GM19023 (cell line): ENCODE measurements at regions not wholly inside any gene's neighbourhood (a gene's known extent, or its start where the extent isn't known, plus 50 kb on each side); places are given as distances from the start of the nearest gene placed in this dataset.
"Not testable (repeated sequence)": the region's sequence is repeated elsewhere in the genome, so short reads cannot be mapped to it uniquely, and the experiment has no call there.

Experiments used
- ATAC-seq: cut with Tn5 transposase; IDR thresholded peaks from one replicate; pipeline ENCODE4 v1.9.1; 2021; ENCODE audit warnings: mild to moderate bottlenecking, moderate library complexity; ENCODE audit not compliant: unreplicated experiment

DNA sequence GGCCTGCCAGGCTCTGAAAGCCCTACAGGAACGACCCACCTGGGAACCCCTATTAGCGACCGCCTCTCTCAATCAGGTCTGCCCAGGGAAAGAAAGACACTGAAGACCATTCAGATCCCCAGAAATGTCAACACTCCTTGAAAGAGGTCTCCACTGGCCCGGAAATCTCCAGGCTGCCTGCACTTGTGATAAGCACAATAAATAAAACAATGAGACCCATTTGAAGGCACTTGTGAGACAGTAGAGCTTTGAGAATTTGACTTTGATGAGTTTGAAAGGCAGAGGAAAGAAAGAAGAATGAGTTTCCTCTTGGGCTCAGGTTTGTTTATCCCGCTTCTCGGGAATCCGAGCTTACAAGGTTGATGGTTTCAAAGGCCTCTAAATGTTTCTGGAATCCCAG lies 416.3 kb downstream of the BUD13 start:
- no peak for ATAC-seq

DNA sequence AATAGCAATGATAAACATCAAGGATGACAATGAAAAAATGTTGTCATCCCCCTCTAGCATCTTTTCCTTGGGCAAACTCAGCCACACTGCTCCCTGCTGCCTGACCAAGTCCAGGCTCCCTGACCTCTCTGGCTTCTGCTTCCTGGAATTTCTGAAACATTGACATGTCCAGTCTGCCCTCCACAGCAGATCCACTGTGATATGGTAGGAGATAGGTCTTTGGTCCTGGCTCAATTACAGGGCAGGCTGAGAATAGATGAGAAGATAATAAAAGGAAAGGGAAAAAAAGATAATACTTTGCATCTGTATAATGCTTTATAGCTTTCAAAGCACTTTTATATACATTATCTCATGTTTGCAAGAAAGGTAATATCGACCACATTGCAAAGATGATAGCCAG lies 417.7 kb downstream of the BUD13 start:
- ATAC-seq: no peak

DNA sequence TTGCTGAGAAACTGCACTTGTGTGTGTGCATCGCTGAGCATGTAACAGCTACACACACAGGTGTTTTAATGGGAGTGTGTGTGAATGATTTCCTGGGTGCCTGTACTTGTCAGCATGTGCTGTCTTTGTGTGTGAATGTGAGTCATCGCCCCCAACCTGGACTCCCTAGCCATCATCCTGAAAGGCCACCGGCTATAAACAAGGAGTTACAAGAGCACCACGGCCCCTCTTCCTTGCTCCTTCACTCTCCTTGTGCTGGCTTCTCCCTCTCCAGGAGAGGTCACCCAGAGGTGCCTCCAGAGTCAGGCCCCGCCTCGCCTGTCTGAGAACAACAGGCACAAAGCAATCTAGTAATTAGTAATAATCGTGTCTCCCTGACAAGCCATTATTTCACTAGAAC lies 419.2 kb downstream of the BUD13 start:
- ATAC-seq: no peak

DNA sequence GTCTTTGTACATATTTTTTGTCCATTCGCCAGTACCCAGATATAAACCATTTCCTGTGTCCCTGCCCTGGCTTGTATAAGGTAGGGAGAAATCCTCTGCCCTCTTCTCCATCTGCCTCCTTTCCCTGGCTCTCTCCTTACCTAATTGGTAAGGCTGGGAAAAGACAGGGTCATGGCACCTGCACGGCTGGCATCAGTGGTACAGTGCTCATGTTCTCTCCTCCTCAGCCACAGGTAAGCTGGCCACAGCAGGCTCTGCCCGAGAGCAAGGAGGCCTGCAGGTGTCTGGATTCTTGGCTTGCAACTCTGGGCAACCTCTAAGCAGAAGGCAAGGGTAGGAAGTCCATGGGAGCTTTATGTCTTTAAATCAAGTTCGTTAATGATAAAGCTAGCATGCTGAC lies 419.9 kb downstream of the BUD13 start:
- no peak for ATAC-seq

DNA sequence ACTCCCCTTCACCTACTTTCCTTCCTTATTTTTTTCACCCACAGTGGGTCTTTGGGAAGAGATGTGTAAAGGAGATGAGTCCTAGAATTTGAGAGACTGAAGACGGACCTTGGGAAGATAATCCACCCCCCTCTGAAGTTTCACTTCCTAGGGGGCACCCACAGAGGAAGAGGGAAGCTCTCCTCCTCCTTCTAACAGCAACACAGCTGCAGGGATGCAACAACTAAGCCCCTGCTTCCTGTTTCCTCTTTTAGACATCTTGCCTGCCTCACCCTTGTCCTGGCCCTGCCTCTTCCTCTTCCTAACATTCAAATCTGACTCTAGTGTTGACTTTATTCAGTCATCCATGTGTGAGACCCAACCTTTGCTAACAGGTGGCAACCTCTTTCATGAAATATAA lies 424.6 kb downstream of the BUD13 start:
- no peak for ATAC-seq

DNA sequence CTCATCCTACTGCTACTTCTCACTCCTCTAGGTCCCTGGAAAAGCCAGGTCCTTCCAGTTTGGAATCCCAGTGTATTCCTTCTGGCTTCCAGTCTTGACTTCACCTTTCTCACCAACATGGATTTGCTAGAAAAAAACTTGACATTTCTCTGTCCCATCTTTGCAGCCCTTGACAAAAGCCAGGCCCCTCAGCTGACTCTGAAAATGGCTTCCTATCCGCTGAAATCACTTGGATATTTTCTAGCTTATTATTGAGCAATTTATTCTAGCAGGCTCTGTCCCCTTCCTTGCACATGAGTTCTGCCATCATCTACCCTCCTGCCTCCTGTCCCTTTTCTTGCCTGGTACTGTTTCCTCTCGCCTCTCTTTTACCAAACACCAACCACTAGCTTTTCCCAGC lies 427.2 kb downstream of the BUD13 start:
- no peak for ATAC-seq

DNA sequence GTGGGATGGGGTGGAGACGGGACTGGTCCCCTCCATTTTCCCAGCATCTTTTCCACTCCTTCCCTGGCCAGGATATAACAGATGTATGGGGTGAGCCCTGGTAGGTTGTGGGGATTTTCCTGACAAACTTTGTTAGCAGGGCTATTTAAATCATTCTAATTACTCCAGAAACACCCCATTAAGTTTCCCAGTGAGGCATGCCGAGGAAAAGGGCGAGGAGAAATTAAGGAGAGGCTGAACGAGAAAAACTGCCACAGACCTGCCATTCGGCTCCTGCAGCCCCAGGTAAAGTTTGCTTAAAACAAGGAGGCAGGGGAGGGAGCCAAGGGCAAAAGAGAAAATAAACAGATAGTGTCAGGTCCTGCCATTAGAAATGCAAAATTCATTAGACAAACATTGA lies 428.2 kb downstream of the BUD13 start:
- ATAC-seq: no peak

DNA sequence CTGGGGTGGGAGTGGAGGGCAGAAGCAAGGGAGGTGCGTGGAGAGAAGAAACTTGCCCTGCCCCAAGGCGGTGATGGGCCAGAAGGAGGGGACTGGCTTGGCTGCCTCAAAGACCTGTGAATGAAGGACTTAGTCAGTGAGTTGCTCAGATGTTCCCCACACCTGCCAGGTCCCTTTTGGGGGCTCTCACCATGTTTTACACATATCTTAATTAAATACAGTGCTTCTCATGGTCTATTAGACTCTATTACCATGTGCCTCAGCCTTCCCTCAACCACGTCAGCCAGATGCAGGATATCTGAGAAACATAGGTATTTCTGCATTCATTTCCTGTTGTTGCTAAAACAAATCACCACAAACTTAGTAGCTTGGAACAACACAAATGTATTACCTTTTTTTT lies 429.5 kb downstream of the BUD13 start:
- ATAC-seq: no peak

DNA sequence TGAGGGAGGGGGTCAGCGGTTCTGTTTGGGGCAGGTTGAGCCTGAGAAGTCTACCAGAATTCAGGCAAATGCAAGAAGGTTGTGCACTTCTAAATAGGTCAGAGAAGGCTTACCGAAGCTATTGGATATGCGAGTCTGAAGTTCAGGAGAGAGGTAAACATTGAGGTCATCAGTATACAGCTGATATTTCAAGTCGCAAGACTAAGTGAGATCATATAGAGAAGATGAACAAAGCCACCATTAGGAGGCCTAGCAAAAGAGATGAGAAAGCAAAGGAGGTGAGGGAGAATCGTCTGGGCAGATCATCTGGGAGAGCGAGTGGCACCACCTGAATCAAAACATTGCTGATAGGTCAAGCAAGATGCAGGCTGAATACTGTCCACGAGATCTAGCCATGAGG lies 430.6 kb downstream of the BUD13 start:
- ATAC-seq: no peak

DNA sequence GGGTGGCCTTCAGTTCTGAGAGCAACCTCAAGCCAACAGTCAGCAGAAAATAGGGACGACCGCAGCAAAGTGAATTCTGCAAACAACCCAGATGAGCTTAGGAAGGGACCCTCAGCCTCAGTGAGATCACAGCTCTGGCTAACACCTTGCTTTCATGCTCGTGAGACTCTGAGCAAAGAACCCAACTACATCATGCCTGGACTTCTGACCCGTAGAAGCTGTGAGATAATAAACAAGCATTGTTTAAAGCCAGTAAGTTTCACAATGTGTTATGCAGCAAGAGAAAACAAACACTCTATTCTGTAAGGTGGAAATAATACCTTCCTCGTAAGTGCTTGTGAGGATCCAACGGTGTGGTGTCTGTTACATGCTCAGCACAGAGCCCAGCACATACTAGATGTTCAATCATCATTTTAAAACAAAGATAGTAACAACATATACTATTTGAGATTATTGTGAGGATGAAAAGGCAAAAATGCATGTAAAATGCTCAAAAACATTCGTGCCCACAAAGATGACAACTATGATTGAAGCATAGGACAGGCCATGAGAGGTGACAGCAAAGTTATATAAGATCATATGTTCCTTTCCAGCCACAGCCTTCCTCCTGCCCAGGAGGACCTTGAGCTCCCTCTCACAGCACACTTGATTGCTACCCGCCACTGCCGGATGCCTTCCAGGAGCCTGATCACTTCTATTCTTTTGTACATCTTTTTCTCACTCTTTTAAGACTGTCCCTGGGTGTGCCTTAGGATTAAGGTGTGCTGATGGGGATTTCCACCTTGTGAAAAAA lies 433.3 kb downstream of the BUD13 start:
- ATAC-seq: no peak

DNA sequence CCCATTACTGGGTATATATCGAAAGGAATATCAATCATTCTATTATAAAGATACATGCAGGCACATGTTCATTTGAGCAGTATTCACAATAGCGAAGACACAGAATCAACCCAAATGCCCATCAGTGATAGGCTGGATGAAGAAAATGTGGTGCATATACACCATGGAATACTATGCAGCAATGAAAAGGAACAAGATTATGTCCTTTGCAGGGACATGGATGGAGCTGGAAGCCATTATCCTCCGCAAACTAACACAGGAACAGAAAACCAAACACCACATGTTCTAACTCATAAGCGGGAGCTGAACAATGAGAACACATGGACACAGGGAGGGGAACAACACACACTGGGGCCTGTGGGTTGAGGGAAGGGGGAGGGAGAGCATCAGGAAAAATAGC lies 434.3 kb downstream of the BUD13 start:
- ATAC-seq: not testable (repeated sequence)

DNA sequence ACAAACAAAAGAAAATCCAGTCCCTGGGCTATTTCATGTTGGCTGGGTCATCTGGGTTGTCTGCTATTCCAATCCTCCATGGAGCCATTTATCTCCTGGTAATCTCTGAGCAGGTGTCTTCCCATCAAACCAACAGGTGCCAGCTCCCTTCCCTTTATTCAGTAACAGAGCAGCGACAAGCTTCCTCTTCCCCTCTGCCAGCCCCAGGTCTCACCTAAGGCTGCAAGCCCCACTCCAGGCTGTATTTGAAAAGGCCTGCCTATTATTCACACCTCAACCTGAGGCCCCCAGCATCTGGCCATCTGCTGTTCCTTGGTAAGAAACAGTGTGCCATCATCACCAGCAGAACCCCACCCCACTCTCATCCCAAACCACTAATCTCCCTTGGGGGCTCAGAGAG lies 436.2 kb downstream of the BUD13 start:
- no peak for ATAC-seq

DNA sequence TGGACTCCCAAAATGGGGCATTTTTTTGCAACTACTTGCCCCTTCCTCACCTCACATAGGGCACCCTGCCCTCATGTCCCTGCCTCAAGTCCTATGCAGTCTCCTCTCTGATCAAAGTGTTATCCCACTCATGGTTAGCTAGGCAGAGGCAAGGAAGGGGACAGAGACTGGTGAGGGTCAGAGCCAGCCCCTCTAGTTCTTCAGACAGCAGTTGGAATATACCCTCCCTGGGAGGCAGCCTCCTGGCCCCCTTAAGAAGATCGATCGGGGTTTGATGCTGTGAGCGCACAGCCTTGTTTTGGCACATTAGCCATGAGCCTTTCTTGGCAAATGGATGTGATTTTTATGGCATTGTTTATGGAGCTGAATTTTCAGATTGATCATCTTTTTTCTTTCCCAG lies 436.9 kb downstream of the BUD13 start:
- no peak for ATAC-seq

DNA sequence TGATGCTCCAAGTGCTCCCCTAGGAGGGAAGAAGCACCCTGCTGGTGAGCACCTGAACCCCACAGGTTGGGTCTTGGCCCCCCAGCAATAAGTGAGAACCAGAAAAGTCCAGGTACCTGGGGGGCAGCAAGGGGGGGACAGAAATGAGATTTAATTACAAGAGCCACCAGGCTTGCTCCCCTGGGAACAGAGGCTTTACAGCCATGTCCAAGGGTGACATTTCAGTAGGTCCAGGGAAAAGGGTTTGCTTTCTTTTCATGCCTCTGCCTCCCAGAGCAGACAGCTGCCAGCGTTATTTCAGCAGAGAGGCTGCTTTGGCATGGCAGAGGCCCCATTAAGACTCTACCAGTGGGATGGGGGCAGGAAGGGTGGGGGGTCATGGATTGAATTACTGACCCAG lies 437.7 kb downstream of the BUD13 start:
- no peak for ATAC-seq

DNA sequence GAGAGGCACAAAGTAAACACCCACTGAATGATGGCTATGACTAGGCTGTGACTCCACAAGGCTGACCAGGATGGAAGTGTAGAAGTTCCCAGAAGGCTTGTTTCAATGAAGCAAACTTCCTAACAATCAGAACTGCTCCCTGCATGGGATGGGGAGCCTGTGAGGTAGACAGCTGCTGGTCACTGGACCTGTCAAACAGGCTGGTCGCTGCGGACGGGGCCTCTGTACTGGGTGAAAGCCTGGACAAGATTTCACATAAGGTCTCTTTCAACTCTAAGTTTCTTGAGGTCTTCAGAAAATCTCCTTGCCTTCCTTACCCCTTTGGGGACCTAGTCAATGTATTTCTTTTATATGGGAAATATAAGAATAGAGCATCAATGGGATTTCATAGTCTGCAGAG lies 438.2 kb downstream of the BUD13 start:
- ATAC-seq: no peak

DNA sequence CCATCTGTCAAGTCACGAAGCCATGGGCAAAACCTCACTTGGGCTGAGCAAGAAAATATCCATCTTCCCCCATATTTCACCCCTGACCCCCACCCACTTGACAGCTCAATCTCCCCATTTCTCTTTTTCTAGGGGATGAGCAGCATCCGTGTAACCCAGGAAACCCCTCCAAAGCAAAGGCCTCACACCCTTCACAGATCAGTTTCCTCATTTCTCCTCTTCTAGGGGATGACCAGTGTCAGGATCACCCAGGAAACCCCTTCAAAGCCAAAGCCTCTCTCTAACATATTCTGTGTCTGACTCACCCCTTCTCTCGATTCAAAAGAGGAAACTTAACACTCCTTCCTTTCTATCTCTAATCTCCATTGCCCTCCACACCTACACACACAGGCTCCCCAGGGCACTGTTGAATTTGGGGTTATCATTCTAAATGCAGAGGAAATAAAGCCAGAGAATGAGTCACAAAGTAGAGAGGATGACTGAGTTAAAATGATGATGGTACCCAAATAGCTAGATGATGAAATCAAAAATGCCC lies 439.7 kb downstream of the BUD13 start:
- no peak for ATAC-seq

DNA sequence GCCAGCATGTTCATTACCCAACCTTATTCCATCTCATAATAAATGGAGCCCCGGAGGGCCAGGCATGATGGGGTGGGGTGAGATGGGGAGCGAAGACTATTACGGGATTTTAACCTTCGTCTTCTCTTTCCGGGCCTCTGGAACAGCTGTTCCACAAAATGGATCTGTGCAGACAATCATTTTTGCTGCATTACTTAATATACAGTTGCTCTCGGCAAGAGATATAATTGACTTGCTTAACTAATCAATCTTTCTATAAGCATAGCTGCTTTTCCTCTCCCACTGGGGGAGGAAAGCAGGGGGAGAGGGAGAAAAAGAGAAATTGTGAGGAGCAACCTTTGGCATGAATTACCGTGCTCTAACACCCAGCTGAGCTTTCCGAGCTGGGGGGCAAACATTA lies 440.4 kb downstream of the BUD13 start:
- ATAC-seq: no peak

DNA sequence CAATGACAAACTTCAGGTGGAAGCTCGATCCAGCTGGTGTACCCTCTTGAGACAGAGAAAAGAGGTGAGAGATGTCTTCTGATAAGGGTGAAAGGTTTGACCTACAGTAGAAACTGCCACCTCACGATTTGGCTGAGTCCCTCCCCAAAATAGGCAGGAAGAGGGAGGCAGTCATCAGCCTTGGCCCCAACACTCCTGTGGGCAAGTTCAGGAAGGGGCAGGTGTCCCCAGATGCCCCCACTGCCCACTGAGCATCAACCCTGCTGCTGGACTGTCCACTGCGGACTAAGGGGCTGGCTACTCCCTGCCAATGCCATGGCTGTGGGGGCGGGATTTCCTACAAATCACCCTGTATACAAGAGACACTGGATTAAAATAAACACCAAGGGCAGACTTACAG lies 441.4 kb downstream of the BUD13 start:
- no peak for ATAC-seq

DNA sequence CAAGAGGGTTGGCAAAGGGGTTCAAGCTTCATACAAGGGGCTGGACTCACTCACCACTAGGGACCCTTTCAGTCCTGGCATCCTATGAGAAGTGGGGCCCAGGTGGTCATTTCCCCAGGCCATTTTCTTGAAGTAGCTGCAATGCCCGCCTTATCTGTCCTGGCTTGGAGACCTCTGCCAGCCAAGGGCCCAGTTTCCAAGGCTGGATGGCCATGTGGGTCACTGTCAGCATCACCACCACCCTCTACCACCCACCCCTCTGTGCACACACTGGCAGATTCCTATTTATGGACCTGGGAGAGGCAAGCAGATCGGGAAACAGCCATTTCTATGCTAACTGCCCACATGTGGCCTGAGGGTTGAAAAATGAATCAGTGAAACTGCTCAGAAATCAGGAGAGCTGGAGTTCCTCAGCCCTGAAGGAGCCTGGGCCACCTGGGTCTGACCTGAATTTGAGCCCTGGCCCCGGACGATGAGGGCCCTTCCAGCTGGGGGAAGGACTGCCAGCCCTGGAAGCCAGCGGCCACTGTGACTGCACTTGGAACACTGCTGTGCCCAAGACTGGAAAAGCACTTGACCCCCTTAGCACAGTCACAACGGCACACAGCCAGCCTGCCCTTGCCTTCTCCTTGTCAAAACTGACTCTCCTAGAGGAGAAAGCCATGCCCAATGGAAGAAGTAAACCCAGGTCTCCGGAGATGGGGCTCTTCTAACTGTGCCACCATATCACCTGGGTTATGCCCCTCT lies 442.2 kb downstream of the BUD13 start:
- ATAC-seq: no peak

DNA sequence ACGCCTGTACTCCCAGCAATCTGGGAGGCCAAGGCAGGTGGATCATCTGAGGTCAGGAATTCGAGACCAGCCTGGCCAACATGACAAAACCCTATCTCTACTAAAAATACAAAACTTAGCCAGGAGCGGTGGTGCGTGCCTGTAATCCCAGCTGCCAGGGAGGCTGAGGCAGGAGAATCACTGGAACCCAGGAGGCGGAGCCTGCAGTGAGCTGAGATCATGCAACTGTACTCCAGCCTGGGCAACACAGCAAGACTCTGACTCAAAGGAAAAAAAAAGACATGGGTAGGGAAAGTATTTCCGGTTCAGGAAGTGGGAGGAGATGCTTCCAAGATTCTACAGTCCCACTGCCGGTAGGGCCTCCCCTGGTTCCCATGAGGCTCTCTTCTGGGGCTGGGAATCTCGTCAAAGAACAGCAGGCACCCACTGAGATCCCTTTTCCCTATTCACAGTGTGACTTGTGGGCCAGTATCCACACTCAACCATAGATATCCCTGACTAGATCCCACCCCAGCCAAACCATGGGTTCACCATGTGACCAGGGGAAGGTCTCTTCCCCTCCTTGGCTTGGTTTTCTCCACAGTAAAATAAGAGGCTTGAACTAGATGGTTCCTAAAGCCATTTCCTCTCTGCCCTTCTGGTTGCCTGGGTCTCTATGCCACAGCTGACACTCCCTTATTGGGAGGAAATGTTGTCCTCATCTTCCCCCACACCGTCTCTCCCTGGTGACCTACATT lies 443.3 kb downstream of the BUD13 start:
- no peak for ATAC-seq

DNA sequence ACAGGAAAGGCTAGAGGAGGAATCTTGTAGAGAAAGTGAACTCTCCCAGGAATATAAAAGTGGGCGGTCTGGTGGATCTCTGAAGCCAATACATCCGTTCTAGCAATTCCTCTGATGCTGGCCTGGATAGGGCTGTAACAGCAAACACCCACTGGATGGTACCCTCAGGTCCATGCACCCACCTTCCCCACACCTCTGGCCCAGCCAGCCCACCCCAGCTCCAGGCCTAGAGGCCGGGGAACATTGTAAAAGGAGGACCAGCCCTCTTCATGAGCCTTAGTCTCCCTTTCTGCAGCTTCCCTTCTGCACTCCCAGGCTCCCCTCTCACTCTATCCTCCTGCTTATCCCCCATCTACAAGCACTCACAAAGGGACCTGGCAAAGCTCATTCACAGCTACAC lies 443.9 kb downstream of the BUD13 start:
- no peak for ATAC-seq

DNA sequence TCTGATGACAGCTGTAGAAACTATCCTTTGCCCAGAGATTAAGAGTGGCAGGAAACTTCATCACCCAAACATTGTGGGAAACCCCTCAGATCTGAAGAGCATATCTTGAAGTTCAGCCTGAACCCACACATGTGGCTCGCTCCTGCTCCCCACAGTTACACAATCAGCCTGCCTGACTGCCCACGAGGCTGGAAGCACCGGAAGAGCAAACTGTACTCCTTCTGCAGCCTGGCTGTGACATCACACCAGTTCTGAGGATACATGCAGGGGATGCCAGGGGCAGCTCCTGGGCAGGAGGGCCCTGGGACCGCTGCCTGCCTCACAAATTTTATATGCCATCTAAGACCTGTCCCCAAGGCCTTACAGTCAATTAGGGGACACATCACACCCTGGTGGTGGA lies 444.4 kb downstream of the BUD13 start:
- no peak for ATAC-seq
